SK-N-SH treated with all-trans-retinoic acid at 6 μM for 48 hours (cell line): ENCODE measurements at regions not wholly inside any gene's neighbourhood (a gene's known extent, or its start where the extent isn't known, plus 50 kb on each side); places are given as distances from the start of the nearest gene placed in this dataset.

Experiments
- CREB5 ChIP-seq: fragments of 250-450 bp; sonication (Bioruptor Pico); IDR thresholded peaks from 2 replicates; pipeline ENCODE4 v1.5.1; 2020; ENCODE audit warnings: low read depth, mild to moderate bottlenecking, moderate library complexity
- CSRNP3 ChIP-seq: fragments of 250-450 bp; sonication (Bioruptor Pico); IDR thresholded peaks from 2 replicates; pipeline ENCODE4 v1.5.1; 2021; ENCODE audit warnings: mild to moderate bottlenecking, moderate library complexity
- OSR1 ChIP-seq: fragments of 250-450 bp; sonication (Bioruptor Pico); IDR thresholded peaks from 2 replicates; pipeline ENCODE4 v1.8.0; 2022; ENCODE audit warnings: moderate library complexity, mild to moderate bottlenecking, inconsistent platforms
- PATZ1 ChIP-seq: fragments of 250-450 bp; sonication (Bioruptor Pico); IDR thresholded peaks from 2 replicates; pipeline ENCODE4 v1.8.0; 2020; ENCODE audit warnings: mild to moderate bottlenecking, moderate library complexity, borderline replicate concordance
- PPARA ChIP-seq: fragments of 250-450 bp; sonication (Bioruptor Pico); IDR thresholded peaks from 2 replicates; pipeline ENCODE4 v1.5.0; 2020; ENCODE audit warnings: mild to moderate bottlenecking, borderline replicate concordance
- ZNF565 ChIP-seq: fragments of 450-650 bp; formaldehyde crosslinking; conservative IDR thresholded peaks from 2 replicates; pipeline ENCODE4 v1.5.0; 2020; ENCODE audit warnings: low read depth, mild to moderate bottlenecking, moderate library complexity
- ZNF8 ChIP-seq: fragments of 450-650 bp; formaldehyde crosslinking; IDR thresholded peaks from 2 replicates; pipeline ENCODE4 v1.5.0; 2020; ENCODE audit warnings: mild to moderate bottlenecking, moderate library complexity

- no peak for TF ChIP-seq PATZ1 (CRISPR knock-in tag)
- no peak for TF ChIP-seq ZNF8 (CRISPR knock-in tag)
- TF ChIP-seq CSRNP3 (CRISPR knock-in tag), result no peak
- no peak for TF ChIP-seq OSR1 (CRISPR knock-in tag)
- no peak for TF ChIP-seq ZNF565 (CRISPR knock-in tag)
- no peak for TF ChIP-seq CREB5 (CRISPR knock-in tag)
- no peak for TF ChIP-seq PPARA (CRISPR knock-in tag)
Measured at GRCh38 chr1:5480906-5481305, 511.3 kb downstream of the NPHP4 start.
